HG03108 (cell line): ENCODE measurements at regions not wholly inside any gene's neighbourhood (a gene's known extent, or its start where the extent isn't known, plus 50 kb on each side); places are given as distances from the start of the nearest gene placed in this dataset.
"Not testable (repeated sequence)": the region's sequence is repeated elsewhere in the genome, so short reads cannot be mapped to it uniquely, and the experiment has no call there.

ENCODE experiments used
- ATAC-seq: cut with Tn5 transposase; IDR thresholded peaks from one replicate; pipeline ENCODE4 v1.9.1; 2021; ENCODE audit warnings: moderate library complexity; ENCODE audit not compliant: unreplicated experiment

DNA sequence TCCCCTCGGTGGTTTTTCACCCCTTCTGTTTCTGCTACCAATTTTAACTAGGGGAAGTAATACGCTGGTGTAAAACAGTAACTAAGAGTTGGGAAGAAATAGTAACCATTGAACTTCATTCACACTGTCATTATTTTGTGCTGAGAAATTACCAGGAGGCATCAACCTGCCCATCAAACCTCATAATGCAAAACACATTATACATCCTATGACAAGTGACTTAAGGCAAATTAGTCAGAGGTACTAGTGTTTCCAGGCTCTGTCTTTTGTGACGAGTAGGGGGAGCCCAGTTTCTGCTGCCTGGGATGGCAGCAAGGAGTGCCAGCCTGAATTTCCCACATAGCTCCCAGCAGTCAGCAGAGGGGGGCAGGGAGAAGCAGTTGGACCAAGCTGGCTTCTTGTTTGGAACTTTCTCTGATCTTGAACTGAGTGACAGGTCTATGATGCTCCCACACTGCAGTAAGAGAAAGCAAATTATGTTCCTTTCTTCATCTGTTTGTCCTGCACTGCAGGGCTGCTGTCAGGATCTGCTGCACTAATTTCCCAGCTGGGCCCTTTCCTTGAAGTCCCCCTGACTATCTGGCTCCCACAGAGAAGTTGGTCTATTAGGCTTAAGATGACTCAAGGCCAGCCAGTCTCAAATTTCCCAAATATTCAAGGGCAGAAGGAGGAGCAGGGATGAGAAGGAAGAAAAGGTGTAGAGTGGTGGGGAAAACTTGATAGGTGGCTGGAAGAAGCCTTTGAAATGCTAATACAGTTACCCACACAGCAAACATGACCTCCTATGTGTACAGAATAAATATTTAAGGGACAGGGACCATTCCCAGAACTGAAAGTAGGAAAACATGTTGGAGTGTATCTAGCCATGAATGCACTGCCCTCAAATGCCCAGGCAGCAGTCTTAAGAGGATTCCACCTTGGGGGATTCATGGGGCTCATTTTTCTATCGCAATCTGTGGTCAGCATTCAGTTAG is 322.8 kb downstream of the SEC16B start:
- no peak for ATAC-seq

DNA sequence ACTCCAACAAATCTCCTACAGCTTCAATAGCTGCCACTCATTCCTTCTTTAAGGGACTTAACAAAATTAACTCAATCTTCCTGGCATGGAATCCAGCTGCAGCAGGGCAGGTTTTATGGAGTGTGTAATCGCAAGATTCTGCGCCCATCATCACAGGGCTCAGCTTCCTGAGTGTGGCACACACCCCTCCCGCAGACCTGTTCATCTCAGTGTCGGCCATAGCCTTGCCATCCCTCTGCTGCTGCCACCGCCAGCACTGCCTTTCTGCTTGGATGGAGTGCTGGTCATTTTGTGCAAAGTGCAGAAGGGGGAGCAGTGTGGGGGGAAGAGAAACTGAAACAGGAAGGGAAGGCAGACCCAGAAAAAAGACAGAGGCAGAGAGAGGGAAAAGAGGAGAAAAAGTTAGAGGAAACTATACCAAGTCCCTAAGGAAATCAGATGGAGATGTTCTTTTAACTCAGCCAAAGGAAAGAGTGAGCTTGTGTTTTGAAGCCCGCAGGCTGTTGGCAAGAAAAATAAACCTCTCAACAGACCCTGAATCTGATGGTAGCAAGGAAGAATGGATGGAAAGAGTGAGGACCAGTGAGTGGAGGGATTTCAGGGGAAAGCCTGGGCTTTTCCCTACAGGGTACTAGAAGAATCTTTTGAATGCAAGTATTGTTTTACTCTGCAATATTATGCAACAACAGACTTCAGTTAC is 324.2 kb downstream of the SEC16B start:
- no peak for ATAC-seq

DNA sequence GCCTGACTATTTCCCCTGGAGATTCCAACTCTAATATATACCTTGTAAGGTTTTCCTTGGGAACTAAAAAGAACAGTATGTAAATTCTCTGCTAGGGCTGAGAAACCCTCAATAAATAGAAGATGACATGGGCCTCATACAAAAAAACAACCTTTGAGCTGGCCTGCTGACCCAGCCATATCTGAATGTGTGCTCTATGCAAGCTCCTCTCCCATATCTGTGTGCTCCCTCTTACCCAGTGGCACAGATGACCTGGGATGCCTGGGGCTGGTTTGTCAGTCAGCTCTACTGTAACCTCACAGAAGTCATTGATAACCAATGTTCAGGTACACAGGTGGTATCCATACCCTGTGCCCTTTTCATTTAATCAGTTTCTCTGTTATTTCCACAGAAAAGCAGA is 329.2 kb downstream of the SEC16B start:
- no peak for ATAC-seq

DNA sequence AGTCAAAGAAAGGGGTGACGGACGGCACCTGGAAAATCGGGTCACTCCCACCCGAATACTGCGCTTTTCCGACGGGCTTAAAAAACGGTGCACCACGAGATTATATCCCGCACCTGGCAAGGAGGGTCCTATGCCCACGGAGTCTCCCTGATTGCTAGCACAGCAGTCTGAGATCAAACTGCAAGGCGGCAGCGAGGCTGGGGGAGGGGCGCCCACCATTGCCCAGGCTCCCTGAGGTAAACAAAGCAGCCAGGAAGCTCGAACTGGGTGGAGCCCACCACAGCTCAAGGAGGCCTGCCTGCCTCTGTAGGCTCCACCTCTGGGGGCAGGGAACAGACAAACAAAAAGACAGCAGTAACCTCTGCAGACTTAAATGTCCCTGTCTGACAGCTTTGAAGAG is 335.7 kb downstream of the SEC16B start:
- ATAC-seq: not testable (repeated sequence)

DNA sequence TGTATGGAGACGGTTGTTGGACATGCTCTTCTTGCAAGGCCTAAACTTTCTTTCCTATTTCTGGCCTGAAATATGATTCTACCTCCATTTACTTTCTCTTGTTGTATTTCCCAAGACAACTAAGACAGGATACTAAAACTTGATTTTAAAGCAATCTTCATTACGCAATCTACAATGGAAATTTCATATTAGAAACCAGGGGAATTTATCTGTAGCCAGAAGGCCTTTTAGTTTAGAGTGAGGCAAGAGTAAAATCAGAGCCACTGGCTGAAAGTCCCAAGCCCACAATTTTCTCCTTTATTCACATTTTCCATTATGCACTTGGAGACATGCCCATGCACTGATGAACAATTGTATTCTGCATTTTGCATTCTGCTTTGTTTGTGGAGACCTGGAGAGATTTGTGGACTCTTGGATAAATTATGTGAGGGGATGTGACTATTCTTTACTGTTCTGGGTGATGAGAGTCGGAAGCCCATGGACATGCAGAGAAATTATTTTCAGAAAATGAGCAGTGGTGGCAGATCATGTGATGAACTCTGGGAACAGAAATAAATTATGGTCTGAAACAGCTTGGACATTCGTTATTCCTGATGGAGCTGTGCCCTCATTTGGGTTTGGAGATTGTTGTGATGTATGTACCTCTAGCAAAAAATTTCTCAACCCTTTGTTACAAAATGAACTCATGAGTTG is 336.8 kb downstream of the SEC16B start:
- ATAC-seq: no peak

DNA sequence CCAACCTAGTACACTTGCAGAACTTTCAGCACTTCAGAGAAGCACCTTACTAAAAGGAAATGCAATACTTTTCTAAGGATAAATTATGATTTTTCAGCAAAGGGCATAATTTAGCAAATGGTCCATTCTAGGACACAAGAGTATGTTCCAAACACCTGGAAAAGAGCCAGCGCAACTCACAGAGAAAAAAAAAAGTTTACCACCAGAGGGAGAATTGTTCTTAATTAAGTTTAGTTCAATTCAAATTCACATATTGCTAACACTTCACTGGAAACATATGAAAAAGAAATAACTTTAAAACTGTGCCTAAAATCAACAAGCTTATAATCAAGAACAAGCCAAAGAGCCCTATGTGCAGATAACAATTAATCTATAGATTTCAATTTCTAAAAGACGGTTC is 338.1 kb downstream of the SEC16B start:
- ATAC-seq: no peak

DNA sequence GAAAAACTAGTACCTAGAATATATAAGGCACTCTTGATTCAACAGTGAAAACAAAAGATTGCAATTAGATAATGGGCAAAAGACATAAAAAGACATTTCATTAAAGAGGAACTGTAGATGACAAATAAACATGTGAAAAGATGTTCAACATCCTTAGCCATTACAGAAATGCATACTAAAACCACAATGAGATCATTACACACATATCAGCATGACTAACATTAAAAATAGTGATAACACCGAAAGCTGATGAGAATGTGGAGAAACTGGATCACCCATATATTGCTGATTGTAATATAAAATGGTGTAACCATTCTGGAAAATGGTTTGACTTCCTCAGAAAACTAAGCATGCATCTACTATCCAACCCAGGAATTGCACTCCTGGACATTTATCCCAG is 340.3 kb downstream of the SEC16B start:
- ATAC-seq: no peak

DNA sequence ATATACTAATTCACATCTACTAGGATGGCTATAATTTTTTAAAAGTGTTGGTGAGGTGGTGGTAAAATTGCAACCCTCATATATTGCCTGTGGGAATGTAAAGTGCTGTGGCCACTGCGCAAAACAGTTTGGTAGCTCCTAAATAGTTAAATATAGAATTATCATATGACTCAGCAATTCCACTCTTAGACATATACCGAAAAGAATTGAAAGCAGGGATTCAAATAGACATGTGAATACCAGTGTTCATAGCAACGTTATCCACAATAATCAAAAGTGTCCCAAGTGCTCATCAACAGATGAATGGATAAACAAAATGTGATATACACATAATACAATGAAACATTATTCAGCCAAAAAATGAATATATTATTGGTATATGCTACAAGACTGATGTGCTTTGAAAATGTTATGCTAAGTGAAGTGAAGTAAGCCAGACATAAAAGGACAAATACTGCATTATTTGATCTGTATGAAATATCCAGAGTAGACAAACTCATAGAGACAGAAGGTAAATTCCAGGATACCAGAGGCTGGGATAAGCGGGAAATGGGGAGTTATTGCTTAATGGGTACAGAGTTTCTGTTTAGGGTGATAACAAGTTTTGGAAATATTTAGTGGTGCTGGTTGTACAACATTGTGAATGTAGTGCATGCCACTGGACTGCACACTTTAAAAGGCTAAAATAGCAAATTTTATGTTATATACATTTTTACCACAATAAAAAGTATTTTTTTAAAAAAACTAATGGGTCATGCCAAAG is 342.5 kb downstream of the SEC16B start:
- no peak for ATAC-seq

DNA sequence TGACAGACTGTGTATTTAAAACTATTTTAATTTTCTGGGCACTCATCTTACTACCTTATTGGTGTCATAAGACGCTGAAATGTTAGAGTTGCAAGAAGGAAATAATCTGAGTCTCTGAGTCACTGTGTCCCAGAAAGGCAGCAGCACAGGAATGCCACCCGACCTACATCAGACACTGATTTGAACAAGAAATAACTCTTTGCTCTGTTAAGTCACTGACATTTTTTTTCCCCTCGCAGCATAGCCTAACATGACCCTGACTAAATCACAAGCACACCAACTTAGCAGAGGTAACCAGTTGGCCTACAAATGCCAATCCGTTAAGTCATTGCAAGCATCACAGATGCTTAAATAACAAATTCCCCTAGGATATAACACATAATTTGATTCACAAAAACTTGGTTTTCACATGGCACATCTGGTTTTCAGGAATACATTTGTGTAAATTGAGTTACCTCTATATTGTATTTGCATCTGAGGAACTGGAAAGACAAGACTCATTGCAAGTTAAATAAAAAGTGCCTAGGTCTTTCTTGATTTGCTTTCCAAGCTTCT is 349.1 kb downstream of the SEC16B start:
- no peak for ATAC-seq

DNA sequence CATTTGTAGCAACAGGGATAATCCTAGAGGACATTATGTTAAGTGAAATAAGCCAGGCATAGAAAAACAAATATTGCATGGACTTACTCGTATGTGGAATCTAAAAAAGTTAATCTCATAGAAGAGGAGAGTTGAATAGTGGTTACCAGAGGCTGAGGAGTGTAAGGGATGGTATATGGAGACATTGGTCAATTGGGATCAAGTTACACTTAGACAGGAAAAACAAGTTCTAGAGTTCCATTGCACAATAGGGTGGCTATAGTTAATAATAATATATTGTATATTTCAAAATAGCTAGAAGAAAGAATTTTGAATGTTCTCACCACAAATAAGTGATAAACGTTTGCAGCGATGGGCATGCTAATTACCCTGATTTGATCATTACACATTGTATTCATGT is 354.6 kb downstream of the SEC16B start:
- ATAC-seq: no peak

DNA sequence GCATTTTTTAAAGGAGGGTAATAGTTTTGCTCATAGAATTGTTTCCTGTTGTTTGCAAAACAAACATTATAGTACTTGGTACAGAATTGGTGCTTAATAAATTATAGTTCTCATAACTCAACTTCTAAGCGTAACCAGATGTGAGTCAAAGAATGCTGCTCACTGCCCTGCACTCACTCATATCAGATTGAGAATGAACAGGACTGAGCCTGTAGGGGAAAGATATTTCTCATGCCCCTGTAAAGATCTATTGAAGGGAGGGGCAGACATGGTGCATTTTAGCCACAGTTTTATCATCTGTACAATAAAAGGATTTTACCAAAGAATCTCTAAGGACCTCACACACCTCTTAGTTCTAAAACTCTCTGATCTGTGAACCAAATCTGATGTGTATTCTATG is 358.5 kb downstream of the SEC16B start:
- no peak for ATAC-seq

DNA sequence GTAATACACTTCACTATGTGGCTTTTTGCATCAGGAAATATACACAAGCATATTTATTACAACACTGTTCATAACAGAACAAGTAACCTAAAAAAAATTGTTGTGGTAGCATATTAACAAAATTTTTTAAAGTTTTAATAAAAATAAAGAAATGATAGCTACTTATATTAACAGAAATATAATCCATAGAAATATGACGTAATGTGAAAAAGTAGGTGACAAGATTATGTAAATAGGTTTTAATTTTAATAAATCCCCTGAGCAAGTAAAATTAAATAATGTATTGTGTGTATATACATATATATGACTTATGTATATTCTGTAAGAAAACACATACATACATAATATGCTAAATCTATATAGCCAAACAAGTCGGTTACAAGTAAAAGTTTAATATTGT is 359.9 kb downstream of the SEC16B start:
- no peak for ATAC-seq

DNA sequence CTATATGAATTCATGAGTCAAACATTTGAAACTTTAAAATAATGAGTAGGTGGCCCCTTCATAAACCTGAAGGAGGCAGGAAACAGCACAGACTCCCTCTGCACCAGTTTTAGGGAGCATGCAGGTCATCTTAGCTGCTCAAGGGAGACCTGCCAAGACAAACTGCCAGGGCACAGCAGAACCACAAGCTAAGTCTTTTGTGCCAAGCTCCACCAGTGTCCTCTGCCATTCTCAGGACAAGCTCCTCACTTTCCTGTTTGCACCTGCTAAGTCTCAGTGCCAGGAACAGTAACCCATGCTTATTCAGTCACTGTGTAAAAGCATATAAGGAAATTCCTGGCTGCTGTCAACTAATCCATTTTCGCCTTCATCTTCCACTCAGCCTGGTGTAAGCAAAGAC is 368.9 kb downstream of the SEC16B start:
- no peak for ATAC-seq

DNA sequence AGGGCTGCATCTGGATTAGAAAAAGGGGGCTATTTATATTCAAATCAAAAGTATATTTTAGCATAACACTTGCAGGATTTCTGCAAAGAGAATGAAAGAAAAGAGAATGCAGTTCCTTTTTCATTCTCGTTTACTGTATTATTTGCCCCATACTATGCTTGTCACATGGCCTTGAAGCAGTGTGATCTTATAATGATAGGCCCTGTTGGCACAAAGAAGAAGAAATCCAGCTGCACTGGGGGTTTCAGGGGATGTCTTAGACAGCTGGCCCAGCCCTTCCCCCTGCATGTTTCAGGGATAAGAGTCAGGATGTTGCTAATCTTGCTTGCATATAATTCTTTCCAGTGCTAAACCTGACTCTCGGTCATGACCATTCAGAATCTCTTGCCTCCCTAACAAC is 369.5 kb downstream of the SEC16B start:
- no peak for ATAC-seq

DNA sequence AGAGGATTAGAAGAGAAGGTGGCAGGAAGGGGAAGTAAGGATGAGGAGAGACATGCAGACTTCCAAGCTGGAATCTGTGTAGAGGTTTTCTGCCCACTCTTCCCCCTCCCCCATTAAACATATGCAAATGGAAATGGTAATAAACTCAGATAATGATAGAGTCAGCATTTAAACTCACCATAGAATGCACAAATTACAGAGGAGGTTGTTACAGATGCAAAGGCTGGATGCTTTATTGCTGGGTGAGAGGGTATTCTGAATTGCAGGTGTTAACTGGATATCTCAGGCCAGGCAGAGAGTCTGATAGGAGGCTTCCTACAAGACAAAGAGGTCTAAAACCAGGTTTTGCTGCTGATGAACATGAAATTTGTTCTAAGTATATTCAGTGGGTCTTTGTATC is 372.5 kb downstream of the SEC16B start:
- no peak for ATAC-seq

DNA sequence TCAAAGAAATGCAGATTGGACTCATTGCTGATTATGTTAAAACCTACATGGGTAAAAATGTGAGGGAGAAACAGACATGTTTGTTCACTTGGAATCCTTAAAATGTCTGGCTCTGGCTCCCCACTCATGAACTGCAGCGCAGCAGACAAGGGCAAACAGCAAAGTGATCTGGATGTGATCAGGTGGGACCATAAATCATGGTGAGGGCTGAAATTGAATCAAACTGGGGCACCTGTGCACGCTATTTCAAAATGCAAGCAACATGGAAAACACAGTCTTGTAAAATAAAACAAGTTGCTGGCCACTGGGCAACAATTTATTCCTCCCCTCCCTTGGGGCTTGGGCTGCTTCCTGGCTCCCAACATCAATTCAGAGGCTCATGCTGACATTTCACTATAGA is 373.4 kb downstream of the SEC16B start:
- ATAC-seq: no peak

DNA sequence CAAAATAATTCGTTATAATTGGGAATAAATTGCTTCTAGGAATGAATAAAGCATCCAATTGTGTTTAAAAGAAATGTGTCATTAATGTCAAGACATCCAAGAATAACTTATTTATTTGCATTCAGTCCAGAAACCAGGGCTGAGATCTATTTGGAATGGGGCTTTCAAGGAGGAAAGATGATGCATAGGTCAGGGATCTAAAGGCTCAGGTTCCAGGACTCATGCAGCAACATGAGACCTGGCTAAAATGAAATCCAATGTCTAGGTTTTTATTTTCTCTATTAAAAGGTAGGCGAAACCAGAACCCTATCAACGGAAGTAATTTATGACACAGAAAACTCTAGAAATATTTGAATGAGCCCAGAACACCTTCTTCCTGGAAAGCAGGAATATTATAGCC is 376.8 kb downstream of the SEC16B start:
- ATAC-seq: no peak

DNA sequence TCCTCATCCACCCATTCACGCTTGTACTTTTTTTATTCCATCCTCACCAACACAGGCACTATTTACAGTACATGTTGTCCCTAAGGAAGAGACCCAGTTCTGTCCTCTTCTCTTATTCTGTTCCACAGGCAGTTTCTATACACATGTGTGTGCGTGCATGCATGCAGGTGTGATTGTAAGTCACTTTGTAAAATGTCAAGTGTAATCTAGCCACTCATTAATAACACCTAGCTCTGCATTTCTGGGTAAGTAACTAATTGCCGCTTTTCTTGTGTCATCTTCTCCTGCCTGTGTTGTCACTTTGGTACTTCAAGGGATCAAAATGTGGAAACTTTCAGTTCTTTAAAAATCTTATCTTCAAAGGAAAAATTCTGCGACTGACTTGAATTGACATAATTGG is 377.2 kb downstream of the SEC16B start:
- ATAC-seq: no peak

DNA sequence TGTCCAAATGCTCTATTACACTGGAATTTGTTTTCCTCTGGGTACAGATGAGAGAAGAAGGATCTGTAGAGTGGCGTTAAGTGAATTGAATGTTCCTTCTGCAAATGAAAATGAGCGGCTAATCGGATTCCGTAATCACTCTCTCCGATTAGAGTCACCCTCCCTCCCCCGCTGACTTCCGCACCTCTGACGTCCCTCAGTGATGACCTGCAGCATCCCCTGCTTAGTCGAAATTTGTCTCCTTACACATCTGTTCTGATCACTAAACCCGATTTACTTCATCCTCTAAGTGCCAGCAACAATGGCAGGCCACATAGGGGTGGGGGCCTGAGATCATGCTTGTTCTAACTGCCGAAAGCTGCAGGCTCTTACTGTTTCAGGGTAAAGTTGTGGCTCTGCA is 378.7 kb downstream of the SEC16B start:
- no peak for ATAC-seq

DNA sequence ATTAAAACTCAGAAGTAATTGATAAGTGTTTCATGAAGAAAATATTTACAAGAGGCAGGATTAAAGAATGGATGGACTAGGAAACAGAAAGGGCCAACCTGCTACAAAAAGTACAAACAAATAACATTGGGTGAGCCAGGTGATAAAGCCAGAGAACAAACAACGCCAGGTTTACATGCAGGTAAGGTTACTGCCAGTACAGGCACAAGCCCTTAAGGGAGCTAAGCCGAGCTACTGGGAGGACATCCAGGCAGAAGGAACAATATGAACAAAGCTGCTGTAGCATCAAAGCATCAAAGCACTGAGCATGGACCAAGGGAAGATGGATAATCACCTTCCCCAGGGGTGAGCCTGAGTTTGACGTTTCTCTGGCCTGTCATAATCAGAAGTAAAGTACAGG is 380.7 kb downstream of the SEC16B start:
- ATAC-seq: no peak

DNA sequence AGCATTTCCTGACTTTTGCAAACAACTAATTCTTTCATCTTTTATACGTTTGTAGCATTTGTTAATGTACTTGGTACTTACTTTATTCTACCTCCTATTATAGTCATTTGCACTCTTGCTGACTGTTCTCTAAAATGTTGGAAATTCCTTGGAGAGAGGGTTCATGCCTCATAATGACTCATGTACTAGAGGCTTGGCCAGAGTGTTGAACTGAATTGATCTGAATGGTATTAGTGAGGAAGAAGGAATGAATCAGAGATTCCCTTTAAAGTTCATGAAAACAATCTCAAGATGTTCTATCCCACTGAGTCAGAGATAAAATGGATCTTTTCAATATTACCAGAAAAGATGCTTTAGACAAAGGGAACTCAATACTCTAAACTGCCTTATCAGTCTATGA is 383.4 kb downstream of the SEC16B start:
- ATAC-seq: no peak
